ENCODE measurements at regions not wholly inside any gene's neighbourhood (a gene's known extent, or its start where the extent isn't known, plus 50 kb on each side); places are given as distances from the start of the nearest gene placed in this dataset.

- TF ChIP-seq POLR2A (IDR thresholded peaks at IDR 0.05) (no peak), CTCF (IDR thresholded peaks at IDR 0.05) (no peak)
Observed at GRCh38 chr1:95982711-95983110, 738.9 kb upstream of the PTBP2 start.
